HepG2 (cell line): ENCODE measurements at regions not wholly inside any gene's neighbourhood (a gene's known extent, or its start where the extent isn't known, plus 50 kb on each side); places are given as distances from the start of the nearest gene placed in this dataset.

Source experiments
- POLR2A ChIP-seq, 2 experiments: IDR thresholded peaks; 2 replicates each; pipeline ENCODE4 v1.6.1; 2011; ENCODE audit warnings: low read depth in 2 of 2, low read length in 2 of 2, mild to moderate bottlenecking in 1 of 2, moderate library complexity in 1 of 2; ENCODE audit not compliant: insufficient read depth in 1 of 2
- ZNF235 ChIP-seq: sonication (generic); formaldehyde crosslinking; IDR thresholded peaks from 2 replicates; pipeline ENCODE4 v1.8.1; 2023; ENCODE audit warnings: mild to moderate bottlenecking, missing genetic modification reagents, borderline replicate concordance
- ZNF713 ChIP-seq: sonication (generic); formaldehyde crosslinking; IDR thresholded peaks from 2 replicates; pipeline ENCODE4 v1.4.0; 2020; ENCODE audit warnings: mild to moderate bottlenecking, missing genetic modification reagents

GRCh38 chr7:86181474-86181873, 462.2 kb upstream of the GRM3 start:
- TF ChIP-seq POLR2A (IDR thresholded peaks at IDR 0.05; ENCODE audit: insufficient read depth in 1 of 2, low read depth in 2 of 2, low read length in 2 of 2) (no peak), ZNF713 (CRISPR knock-in tag) (no peak), ZNF235 (CRISPR knock-in tag) (no peak)
